ENCODE measurements at regions not wholly inside any gene's neighbourhood (a gene's known extent, or its start where the extent isn't known, plus 50 kb on each side); places are given as distances from the start of the nearest gene placed in this dataset.
A peak's percentile ranks its signal among the peaks of the same experiment; 100 is the strongest.
"Not testable (repeated sequence)": the region's sequence is repeated elsewhere in the genome, so short reads cannot be mapped to it uniquely, and the experiment has no call there.

DNA sequence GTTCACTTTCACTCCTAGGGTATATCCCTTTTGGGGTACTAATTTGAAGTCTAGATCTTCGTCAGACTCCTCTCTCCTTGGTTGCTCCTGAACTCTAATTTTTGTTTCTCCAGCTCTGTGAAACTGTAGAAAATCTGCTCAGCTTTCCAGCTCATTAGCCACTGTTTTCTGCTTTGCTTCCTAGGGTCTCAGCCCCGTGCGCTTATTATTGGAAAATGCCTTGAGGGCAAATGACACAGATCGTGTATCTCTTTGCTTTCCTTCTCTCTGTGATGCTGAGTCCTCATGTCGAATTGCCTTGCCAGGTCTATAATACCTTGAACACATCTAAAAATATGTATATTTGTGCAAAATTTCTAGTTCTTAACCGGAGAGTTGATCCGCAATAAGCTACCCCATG lies 731.1 kb downstream of the EDEM1 start:
- Mint-ChIP-seq H3K27me3 (ENCODE audit: low read depth, poor library complexity) (peaks cover 3% of the 10 kb centered on the region), H3K27ac (no peak overlapping the region), H3K4me1 (no peaks in the 10 kb centered on the region), H3K36me3 (ENCODE audit: low read depth) (no peaks in the 10 kb centered on the region), H3K4me3 (no peak overlapping the region), H3K9me3 (peaks cover 3% of the 10 kb centered on the region)
- TF ChIP-seq, protein P1, sequence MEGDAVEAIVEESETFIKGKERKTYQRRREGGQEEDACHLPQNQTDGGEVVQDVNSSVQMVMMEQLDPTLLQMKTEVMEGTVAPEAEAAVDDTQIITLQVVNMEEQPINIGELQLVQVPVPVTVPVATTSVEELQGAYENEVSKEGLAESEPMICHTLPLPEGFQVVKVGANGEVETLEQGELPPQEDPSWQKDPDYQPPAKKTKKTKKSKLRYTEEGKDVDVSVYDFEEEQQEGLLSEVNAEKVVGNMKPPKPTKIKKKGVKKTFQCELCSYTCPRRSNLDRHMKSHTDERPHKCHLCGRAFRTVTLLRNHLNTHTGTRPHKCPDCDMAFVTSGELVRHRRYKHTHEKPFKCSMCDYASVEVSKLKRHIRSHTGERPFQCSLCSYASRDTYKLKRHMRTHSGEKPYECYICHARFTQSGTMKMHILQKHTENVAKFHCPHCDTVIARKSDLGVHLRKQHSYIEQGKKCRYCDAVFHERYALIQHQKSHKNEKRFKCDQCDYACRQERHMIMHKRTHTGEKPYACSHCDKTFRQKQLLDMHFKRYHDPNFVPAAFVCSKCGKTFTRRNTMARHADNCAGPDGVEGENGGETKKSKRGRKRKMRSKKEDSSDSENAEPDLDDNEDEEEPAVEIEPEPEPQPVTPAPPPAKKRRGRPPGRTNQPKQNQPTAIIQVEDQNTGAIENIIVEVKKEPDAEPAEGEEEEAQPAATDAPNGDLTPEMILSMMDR (IDR thresholded peaks at IDR 0.05): no peak
- DNase-seq: no peak

DNA sequence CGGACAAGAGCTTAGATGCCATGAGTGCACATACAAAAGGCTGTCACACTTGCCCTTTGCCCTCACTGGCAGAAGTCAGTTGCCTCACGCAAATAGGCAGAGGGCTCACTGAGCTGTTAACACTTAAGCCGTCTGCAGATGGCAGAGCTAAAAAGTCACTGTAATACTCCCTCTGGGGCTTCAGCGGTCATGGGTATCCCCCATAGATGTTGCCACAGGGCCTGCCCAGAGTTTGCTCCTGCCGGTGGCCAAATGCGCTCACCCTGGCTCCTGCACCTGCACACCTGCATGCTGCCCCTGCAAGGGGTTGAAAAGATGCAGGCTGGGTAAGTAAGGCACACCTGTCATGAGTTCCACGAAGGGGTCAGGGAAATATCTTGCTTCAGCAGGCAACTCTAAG lies 741.5 kb downstream of the EDEM1 start:
- H3K4me1 Mint-ChIP-seq: no peaks in the 10 kb centered on the region
- no peak overlapping the region for H3K4me3 Mint-ChIP-seq
- H3K36me3 Mint-ChIP-seq (ENCODE audit: low read depth): no peaks in the 10 kb centered on the region
- no peak for DNase-seq
- TF ChIP-seq, protein P1 (IDR thresholded peaks at IDR 0.05): no peak
- no peaks in the 10 kb centered on the region for H3K9me3 Mint-ChIP-seq
- H3K27me3 Mint-ChIP-seq (ENCODE audit: low read depth, poor library complexity): peaks cover 5% of the 10 kb centered on the region
- peak overlapping the region; percentile 27 for H3K27ac Mint-ChIP-seq

DNA sequence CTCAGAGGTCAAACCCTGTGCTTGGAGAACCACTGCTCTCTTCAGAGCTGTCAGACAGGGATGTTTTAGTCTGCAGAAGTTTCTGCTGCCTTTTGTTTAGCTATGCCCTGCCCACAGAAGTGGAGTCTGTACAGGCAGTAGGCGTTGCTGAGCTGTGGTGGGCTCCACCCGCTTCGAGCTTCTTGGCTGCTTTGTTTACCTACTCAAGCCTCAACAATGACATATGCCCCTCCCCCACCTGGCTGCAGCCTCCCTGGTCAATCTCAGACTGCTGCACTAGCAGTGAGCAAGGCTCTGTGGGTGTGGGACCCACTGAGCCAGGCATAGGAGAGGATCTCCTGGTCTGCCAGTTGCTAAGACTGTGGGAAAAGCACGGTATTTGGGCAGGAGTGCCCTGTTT lies 756.6 kb downstream of the EDEM1 start:
- H3K9me3 Mint-ChIP-seq: peaks cover 20% of the 10 kb centered on the region
- not testable (repeated sequence) for H3K4me3 Mint-ChIP-seq, H3K4me1 Mint-ChIP-seq

DNA sequence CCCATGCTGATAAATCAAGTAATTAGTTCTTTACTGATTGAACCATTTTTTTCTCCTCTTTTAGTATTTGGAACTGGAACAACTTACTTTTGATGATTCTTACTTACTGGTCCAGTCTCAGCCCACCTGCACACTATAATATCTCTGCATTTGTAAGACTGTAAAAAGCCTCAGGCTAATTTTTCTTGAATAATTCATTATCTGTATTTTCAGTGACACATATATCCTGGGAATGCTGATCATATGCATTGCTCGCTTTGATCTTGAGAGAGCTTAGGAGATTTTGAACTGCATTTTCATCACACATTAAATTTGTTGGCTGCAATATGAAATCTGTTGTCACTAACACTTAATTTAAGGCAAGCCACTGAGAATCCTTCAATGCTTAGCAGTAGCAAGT lies 760.6 kb downstream of the EDEM1 start:
- Mint-ChIP-seq H3K9me3 (no peaks in the 10 kb centered on the region), H3K36me3 (ENCODE audit: low read depth) (no peaks in the 10 kb centered on the region), H3K4me3 (no peak overlapping the region), H3K27ac (no peak overlapping the region), H3K27me3 (ENCODE audit: low read depth, poor library complexity) (no peaks in the 10 kb centered on the region), H3K4me1 (peaks cover 5% of the 10 kb centered on the region)
- TF ChIP-seq, protein P1 (IDR thresholded peaks at IDR 0.05): no peak
- no peak for DNase-seq

More for the DNA sequence above, 756.6 kb downstream of the EDEM1 start:
- not testable (repeated sequence) for H3K36me3 Mint-ChIP-seq (ENCODE audit: low read depth); H3K27me3 Mint-ChIP-seq (ENCODE audit: low read depth, poor library complexity); H3K27ac Mint-ChIP-seq
- DNase-seq: peak; percentile 10

DNA sequence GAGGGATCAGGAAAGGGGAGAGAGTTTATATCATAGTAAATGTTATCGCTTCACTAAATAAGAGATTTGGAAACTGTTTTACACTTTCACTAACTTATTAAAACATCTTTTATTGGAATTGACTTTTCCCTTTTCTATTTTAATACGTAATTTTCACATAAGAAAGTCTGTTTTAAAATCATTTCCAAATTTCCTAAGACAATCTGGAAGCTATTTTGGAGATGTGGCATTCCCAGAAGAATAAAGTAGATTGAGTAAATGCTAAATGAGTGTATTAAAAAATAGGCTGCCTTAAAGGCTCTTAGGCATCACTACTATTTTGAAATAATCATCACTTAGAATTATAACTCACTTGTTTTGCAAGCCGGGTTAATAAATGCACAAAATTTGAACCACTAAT lies 763.5 kb downstream of the EDEM1 start:
- Mint-ChIP-seq H3K9me3 (peaks cover 4% of the 10 kb centered on the region), H3K4me1 (no peaks in the 10 kb centered on the region), H3K36me3 (ENCODE audit: low read depth) (no peaks in the 10 kb centered on the region), H3K4me3 (no peak overlapping the region), H3K27ac (no peak overlapping the region), H3K27me3 (ENCODE audit: low read depth, poor library complexity) (no peaks in the 10 kb centered on the region)
- no peak for DNase-seq
- TF ChIP-seq, protein P1 (IDR thresholded peaks at IDR 0.05): no peak

DNA sequence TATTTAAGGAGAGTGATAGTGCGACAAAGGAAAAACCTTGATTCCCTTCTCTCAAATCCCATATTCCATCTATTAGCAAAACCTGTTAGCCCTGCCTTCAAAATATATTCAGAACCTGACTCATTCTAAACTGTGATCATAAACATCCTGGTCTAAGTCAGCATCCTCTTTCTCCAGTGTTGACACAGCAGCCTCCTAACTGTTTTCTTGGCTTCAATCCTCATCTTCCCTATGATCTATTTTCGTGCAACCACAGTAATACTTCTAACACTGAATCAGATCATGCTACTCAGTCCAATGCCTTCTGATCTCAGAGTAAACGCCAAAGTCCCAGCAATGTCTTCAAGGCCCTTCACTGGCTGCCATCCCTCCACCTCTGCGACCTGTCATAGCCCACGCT lies 785.1 kb downstream of the EDEM1 start:
- no peak overlapping the region for H3K27ac Mint-ChIP-seq
- no peak overlapping the region for H3K4me3 Mint-ChIP-seq
- no peaks in the 10 kb centered on the region for H3K36me3 Mint-ChIP-seq (ENCODE audit: low read depth)
- no peaks in the 10 kb centered on the region for H3K9me3 Mint-ChIP-seq
- H3K27me3 Mint-ChIP-seq (ENCODE audit: low read depth, poor library complexity): peaks cover 3% of the 10 kb centered on the region
- no peaks in the 10 kb centered on the region for H3K4me1 Mint-ChIP-seq
- DNase-seq: no peak
- TF ChIP-seq, protein P1 (IDR thresholded peaks at IDR 0.05): no peak

All from nephron progenitor cell (in vitro differentiated cells).